ENCODE measurements at regions not wholly inside any gene's neighbourhood (a gene's known extent, or its start where the extent isn't known, plus 50 kb on each side); places are given as distances from the start of the nearest gene placed in this dataset.

DNA sequence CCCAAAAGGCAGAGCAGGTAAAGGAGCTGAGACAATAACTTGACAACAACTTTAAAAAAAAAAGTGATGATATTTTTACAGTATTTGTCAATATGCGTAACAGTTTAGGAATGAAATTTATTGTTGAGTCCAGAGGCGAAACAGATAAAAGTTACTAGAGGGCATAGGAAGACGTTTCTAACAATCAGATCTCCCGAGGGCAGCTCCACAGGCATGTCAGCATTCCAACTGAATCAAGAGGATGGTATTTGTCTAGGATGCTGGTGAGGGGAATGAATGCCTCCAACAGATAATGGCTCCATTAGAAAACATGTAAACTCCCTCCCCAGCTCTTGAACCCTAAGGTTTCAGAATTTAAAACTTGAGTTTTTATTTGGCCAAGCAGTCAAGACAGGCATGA is 733.9 kb upstream of the SORCS1 start:
- POLR2A ChIA-PET, result no interaction called here
- CTCF ChIA-PET, result no interaction called here
- no peak overlapping the region for H3K4me3 ChIP-seq (ENCODE audit: low read depth, low read length)
- no peak for DNase-seq (ENCODE audit: low read depth, low spot score)
- TF ChIP-seq, protein P1, sequence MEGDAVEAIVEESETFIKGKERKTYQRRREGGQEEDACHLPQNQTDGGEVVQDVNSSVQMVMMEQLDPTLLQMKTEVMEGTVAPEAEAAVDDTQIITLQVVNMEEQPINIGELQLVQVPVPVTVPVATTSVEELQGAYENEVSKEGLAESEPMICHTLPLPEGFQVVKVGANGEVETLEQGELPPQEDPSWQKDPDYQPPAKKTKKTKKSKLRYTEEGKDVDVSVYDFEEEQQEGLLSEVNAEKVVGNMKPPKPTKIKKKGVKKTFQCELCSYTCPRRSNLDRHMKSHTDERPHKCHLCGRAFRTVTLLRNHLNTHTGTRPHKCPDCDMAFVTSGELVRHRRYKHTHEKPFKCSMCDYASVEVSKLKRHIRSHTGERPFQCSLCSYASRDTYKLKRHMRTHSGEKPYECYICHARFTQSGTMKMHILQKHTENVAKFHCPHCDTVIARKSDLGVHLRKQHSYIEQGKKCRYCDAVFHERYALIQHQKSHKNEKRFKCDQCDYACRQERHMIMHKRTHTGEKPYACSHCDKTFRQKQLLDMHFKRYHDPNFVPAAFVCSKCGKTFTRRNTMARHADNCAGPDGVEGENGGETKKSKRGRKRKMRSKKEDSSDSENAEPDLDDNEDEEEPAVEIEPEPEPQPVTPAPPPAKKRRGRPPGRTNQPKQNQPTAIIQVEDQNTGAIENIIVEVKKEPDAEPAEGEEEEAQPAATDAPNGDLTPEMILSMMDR (IDR thresholded peaks at IDR 0.05; ENCODE audit: insufficient read depth, low read length, missing control alignments), result no peak

DNA sequence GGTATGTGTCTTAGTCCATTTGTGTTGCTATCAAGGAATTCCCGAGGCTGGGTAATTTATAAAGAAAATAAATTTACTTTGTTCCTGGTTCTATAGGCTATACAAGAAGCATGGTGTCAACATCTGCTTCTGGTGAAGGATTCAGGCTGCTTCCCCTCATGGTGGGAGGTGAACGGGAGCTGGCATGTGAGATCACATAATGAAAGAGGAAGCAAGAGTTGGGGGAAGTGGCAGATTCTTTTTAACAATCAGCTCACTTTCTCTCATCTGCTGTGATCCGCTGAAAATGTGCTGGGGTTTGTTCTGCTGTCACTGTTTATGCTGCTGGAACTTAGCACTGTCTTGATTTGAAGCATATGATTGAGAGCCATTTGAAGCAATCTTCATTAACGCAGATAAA is 730.0 kb upstream of the SORCS1 start:
- CTCF ChIA-PET, result no interaction called here

DNA sequence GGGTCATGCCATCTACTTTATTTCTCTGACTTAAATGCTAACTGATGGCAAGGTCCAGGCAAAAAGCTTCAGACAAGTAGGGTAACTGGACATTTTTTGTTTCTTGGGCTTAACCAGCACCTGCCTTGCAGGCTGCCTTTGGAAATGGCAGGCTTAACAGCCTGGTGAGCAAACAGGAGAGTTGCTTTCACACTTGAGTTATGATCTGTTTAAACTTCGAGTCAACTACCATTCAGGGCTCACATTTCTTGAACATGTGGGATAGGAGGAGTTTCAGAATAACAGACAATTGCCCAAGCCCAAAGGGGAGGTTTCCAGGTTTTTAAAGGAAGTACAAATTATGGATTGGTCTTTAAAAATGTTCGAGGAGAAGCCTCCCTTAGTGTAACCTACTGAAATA is 724.6 kb upstream of the SORCS1 start:
- CTCF ChIA-PET, result no interaction called here
- no peak overlapping the region for H3K4me3 ChIP-seq (ENCODE audit: low read depth, low read length)
- DNase-seq (ENCODE audit: low read depth, low spot score), result no peak
- POLR2A ChIA-PET, result no interaction called here
- TF ChIP-seq, protein P1 (IDR thresholded peaks at IDR 0.05; ENCODE audit: insufficient read depth, low read length, missing control alignments), result no peak

More for the DNA sequence above, 730.0 kb upstream of the SORCS1 start:
- H3K4me3 ChIP-seq (ENCODE audit: low read depth, low read length), result no peak overlapping the region
- DNase-seq (ENCODE audit: low read depth, low spot score), result no peak
- POLR2A ChIA-PET, result no interaction called here
- TF ChIP-seq, protein P1 (IDR thresholded peaks at IDR 0.05; ENCODE audit: insufficient read depth, low read length, missing control alignments), result no peak

DNA sequence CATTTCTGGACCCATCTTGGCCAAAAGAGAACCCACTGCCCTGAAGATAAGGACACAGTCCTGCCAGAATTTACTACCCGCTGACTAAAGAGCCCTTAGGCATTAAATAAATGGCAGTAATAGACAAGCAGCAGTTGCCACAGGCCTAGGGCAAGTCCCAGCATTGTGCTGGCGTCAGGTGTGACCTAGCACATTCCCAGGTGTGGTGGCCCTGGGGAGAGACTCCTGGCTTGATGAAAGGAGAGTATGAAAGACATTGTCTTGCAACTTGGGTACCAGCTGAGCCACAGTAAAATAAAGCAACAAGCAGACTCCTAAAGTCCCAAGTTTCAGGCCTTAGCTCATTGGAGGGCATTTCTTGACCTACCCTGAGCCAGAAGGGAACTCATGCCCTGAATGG is 715.7 kb upstream of the SORCS1 start:
- POLR2A ChIA-PET, result no interaction called here
- DNase-seq (ENCODE audit: low read depth, low spot score), result no peak
- TF ChIP-seq, protein P1 (IDR thresholded peaks at IDR 0.05; ENCODE audit: insufficient read depth, low read length, missing control alignments), result no peak
- H3K4me3 ChIP-seq (ENCODE audit: low read depth, low read length), result no peak overlapping the region
- CTCF ChIA-PET, result no interaction called here

DNA sequence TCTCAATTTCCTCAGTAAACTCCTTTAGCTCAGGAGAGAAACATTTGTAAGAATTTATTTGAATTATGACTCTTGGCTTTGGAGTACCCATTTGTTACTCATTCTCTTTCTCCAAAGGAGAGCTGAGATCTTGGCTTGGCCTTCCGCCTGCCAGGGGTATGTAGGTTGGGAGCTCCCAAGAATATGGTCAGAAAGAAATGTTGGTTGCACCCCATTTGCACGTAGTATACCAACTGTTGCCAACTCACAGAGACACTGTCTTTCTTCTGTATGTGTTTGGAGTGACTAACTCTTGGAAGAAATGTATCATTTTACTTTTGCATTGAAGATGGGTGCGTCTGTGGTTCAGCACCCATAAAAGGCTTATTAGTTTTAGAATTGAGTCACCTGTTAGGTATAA is 708.5 kb upstream of the SORCS1 start:
- DNase-seq (ENCODE audit: low read depth, low spot score), result no peak
- TF ChIP-seq, protein P1 (IDR thresholded peaks at IDR 0.05; ENCODE audit: insufficient read depth, low read length, missing control alignments), result no peak
- CTCF ChIA-PET, result no interaction called here

DNA sequence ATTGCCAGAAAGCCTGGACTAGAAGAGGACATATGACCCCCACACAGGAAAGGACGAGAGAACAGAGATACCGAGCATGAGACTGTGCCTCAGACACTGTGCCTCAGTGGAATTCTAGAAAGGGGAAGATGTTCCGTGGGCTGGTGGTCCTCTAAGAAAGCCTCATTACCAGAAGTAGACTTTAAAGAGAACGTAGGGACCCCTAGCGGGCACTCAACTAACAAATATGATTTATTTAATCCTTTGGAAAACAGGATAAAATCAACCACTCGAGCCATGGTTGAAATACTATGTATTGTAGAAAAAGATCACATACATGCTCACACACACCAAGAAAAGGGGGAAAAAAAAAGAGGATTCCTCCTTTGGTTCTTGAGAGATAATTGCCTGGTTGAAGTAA is 701.2 kb upstream of the SORCS1 start:
- TF ChIP-seq, protein P1 (IDR thresholded peaks at IDR 0.05; ENCODE audit: insufficient read depth, low read length, missing control alignments), result no peak
- DNase-seq (ENCODE audit: low read depth, low spot score), result no peak
- ChIA-PET CTCF (no interaction called here), POLR2A (no interaction called here)
- H3K4me3 ChIP-seq (ENCODE audit: low read depth, low read length), result no peak overlapping the region

More for the DNA sequence above, 708.5 kb upstream of the SORCS1 start:
- POLR2A ChIA-PET, result no interaction called here
- no peak overlapping the region for H3K4me3 ChIP-seq (ENCODE audit: low read depth, low read length)

Measured in AG04449 (cell line).